ENCODE measurements at regions not wholly inside any gene's neighbourhood (a gene's known extent, or its start where the extent isn't known, plus 50 kb on each side); places are given as distances from the start of the nearest gene placed in this dataset.
"Not testable (repeated sequence)": the region's sequence is repeated elsewhere in the genome, so short reads cannot be mapped to it uniquely, and the experiment has no call there.

GRCh38 chr18:43797347-43797746 is 520.1 kb upstream of the SYT4 start:
- DNase-seq = no peak

- no peak for DNase-seq
Observed at GRCh38 chr18:43800584-43800983, 523.3 kb upstream of the SYT4 start.

DNA sequence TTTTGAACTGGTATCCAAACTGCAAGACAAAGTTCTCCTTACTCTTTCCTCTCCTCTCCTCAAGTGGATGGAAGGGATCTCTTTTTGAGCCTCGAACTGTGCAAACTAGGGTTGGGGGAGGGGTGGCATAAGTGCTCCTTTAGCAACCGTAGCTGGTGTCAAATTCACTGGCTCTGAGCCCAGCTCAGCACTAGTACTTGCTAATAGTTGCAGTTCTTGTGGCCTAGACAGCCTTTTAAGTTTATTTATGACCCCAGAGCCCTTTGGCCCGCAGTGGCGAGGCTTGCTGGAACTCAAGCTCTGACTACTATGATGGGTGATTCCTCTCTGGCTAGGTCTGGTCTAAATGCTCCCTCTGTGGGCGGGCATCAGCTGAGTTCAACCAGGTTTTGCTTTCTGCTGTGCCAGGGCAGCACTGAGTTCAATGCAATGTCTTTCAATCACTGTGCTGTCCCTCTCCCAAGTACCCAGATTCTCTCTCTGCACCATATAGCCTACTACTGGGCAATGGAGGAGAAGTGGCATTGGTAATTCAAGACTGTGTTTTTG is 528.4 kb upstream of the SYT4 start:
- DNase-seq = no peak

DNA sequence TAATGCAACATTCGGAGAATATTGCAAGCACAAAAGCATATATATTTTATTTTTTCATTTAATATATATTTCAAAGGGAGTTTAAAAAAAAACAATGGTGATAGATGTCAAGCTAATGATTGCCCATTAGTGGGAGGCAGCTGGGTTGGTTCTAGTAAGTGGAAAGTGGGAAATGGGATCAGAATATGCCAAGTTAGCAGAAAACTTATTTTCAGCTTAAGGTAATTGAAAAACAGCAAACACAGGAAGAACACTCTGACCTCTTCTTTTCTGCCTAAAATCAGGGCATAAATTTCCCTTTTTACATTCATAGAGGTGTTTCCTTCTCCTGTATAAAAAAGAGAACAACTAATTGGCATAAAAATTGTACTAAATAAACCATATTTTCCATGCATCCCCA is 535.3 kb upstream of the SYT4 start:
- DNase-seq = no peak

GRCh38 chr18:43819397-43819796 is 542.1 kb upstream of the SYT4 start:
- no peak for DNase-seq

- no peak for DNase-seq
Observed at GRCh38 chr18:43819873-43820272, 542.6 kb upstream of the SYT4 start.

DNA sequence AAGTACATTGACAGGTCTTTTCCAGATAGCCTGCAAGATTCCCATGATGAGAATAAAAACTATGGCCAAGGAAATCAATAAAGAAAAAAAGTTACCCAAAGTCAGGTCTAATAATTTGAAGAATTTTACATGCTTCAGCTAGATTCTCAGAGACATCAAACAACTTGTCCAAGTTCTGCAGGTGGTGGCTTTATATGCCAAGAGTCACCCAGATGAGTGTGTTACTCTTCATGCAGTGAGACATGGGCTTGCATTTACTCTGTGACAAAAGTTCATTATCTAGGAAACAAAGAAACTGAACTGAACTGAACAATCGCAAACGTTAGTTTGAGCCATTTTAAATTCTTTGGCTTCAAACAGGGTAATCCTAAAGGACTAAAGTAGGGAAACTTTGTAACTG is 548.5 kb upstream of the SYT4 start:
- DNase-seq = no peak

GRCh38 chr18:43826215-43826614 is 548.9 kb upstream of the SYT4 start:
- no peak for DNase-seq

DNA sequence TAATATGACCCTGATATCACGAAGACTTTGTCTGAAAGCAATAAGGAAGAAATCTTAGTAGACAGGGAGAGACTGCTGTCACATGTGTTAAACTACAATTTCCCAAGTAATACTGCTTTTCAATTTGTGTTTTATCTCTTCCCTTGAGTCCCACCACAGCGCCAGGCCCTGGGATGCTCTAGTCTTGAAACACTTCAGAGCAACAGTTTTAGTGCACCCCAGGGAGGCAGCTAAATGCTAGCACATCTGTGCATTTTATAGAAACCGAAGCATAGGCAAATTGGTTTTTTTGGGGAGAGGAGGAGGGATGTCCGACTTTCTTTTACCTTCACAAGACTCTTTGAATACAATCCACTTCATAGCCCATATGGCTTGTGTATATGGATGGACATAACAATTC is 550.0 kb upstream of the SYT4 start:
- no peak for DNase-seq

GRCh38 chr18:43830303-43830702 is 553.0 kb upstream of the SYT4 start:
- no peak for DNase-seq

GRCh38 chr18:43830947-43831346 is 553.7 kb upstream of the SYT4 start:
- no peak for DNase-seq

DNA sequence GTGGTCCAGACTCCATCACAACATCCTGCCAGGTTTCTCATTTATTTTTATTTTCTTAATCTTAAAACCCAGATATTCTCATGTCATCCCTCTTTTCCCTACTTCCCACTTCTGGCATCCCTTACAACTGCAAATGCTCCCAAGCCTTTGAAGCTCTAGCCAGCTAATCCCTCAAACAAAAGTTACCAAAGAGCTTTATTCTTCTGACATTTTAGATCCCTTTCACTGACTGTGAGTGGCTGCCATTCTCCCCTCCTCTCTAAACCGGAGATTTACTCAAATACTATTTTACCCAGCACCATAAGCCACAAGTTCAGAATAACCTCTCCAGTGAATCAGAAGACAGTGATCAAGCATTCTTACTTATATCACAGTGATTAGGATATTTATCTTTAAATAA is 569.0 kb upstream of the SYT4 start:
- no peak for DNase-seq

DNA sequence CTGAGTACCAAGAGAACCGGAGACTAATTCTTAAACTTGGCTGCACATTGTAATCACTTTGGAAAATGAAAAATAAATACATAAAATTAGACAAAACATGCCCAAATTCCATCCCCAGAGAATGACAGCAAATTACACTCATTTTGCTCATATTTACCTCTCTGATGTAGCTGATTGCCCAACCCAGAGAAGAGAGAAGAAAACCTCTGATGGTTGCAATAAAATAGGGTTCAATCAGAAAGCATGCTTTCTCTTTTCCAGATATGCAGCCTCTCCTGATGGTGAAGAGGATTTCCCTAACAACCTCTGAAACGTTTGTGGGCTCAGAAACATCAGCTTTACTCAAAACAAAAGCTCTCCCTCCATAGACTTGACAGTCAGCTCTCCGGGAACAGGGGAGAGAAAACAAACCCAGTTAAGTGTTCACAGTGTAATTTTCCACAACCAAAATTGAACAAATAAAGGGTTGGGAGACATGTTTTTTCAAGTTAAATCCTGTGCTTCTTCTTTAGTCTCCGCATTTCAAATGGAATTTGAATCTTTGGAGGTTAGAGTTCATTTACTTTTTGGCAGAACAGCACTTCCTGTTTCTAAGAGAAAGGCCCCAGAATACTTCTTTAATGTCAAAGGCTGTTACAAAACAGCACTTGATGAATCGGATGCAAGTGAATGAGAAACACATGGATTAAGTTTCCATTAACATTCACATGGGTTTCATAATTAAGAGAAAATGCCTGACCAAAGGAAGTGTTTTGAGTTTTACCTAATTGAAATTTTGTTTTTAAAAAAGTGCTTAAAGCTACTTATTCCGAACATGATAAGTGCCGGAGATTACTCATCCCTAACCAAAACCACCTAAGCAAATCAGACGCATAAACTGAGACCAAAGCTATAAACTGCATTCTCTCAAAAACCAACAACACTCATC is 570.1 kb upstream of the SYT4 start:
- DNase-seq = no peak

GRCh38 chr18:43849831-43850230 is 572.5 kb upstream of the SYT4 start:
- DNase-seq = not testable (repeated sequence)

DNA sequence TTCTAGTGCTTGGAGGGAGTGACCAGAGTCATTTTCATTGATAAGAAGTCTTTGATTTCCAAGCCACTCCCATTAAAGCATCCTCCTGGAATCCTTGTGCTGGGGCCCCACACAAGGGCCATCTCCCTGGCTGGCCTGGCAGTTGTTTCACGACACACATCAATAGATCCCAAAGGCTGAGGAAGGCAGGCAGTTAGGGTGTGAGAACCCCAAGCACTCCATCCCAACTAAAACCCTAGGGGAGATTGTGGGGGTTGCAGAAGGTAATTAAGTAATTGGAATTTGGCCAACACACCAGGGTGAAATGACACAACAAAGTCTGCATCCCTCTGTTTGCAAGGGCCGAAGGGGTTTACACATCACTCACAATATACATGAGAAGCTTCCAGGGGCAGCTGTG is 578.1 kb upstream of the SYT4 start:
- no peak for DNase-seq

- no peak for DNase-seq
Observed at GRCh38 chr18:43863180-43863579, 585.9 kb upstream of the SYT4 start.

- DNase-seq = no peak
Observed at GRCh38 chr18:43866696-43867095, 589.4 kb upstream of the SYT4 start.

GRCh38 chr18:43868497-43868995 is 591.3 kb upstream of the SYT4 start:
- DNase-seq = no peak

GRCh38 chr18:43869451-43870008 is 592.2 kb upstream of the SYT4 start:
- DNase-seq = no peak

- no peak for DNase-seq
Observed at GRCh38 chr18:43870626-43871025, 593.3 kb upstream of the SYT4 start.

DNA sequence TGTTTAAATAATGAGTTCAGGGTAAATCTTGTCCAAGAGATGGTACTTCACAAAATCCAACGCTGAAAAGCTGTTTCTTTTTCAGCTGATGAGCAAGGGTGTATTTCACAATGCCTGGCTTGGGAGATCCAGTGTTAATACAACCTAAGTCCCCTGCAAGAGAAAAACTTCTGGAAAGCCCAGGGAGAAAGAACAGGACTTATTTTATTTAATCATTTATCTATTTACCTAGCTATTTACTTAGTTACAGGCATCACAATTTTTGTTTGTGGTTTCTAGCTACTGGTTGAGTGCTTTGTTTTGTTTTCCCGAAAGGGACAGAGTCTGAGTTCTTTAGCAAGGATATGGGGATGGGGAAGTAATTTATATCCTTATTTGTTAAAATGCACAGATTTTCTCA is 598.2 kb upstream of the SYT4 start:
- DNase-seq = no peak

DNA sequence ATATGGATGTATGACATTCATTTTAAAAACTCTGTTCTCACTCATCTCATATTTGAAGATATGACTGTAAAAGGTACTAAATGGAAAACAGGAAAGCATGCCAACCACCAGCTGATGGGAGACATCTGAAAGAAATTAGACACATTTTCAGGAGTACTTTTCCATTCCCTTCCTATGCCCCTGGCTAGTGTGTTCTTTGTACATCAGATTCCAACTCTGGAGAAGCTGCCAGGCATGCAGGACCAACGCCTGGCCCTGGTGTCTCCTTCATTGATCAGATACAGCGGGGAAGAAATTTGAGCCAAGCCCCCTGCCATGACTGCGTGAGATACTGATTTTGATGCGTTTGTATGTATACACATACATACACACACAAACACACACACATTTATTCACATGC is 599.0 kb upstream of the SYT4 start:
- DNase-seq = no peak

GRCh38 chr18:43876748-43877147 is 599.5 kb upstream of the SYT4 start:
- no peak for DNase-seq
